ENCODE measurements at regions not wholly inside any gene's neighbourhood (a gene's known extent, or its start where the extent isn't known, plus 50 kb on each side); places are given as distances from the start of the nearest gene placed in this dataset.

GRCh38 chr5:57315941-57316340 lies 142.1 kb downstream of the GPBP1 start:
- TF ChIP-seq, protein P1, sequence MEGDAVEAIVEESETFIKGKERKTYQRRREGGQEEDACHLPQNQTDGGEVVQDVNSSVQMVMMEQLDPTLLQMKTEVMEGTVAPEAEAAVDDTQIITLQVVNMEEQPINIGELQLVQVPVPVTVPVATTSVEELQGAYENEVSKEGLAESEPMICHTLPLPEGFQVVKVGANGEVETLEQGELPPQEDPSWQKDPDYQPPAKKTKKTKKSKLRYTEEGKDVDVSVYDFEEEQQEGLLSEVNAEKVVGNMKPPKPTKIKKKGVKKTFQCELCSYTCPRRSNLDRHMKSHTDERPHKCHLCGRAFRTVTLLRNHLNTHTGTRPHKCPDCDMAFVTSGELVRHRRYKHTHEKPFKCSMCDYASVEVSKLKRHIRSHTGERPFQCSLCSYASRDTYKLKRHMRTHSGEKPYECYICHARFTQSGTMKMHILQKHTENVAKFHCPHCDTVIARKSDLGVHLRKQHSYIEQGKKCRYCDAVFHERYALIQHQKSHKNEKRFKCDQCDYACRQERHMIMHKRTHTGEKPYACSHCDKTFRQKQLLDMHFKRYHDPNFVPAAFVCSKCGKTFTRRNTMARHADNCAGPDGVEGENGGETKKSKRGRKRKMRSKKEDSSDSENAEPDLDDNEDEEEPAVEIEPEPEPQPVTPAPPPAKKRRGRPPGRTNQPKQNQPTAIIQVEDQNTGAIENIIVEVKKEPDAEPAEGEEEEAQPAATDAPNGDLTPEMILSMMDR (optimal IDR thresholded peaks at IDR 0.05 in 1 of 3, IDR thresholded peaks at IDR 0.05 in 1 of 3, conservative IDR thresholded peaks at IDR 0.05 in 1 of 3; ENCODE audit: extremely low read depth in 1 of 3, insufficient read depth in 2 of 3, low read length in 3 of 3): no peak
- TF ChIP-seq EZH2 (IDR thresholded peaks at IDR 0.05; ENCODE audit: low read length): no peak

Data from keratinocyte (primary cell).